GM23338 (cell line): ENCODE measurements at regions not wholly inside any gene's neighbourhood (a gene's known extent, or its start where the extent isn't known, plus 50 kb on each side); places are given as distances from the start of the nearest gene placed in this dataset.

ENCODE experiments used
- ATAC-seq: fragments of 200-7000 bp; cut with Tn5 transposase; 3 replicates; pipeline ENCODE4 v1.9.1; 2020
- DNase-seq: peaks from one replicate; pipeline ENCODE4 v3.0.0-alpha.2; 2015; ENCODE audit warnings: low spot score
- H2AFZ ChIP-seq: fragments of 200-600 bp; sonication (generic); 2 replicates; pipeline ENCODE4 v1.8.0; 2016; ENCODE audit warnings: antibody characterized with exemption, mild to moderate bottlenecking, moderate library complexity
- H3F3A ChIP-seq: fragments of 200-600 bp; sonication (generic); replicated peaks from 2 replicates; pipeline ENCODE4 v1.8.0; 2017; ENCODE audit warnings: antibody characterized with exemption, mixed run types, low read depth
- H3K27ac ChIP-seq: fragments of 200-600 bp; sonication (generic); 2 replicates; pipeline ENCODE4 v1.6.1; 2016; ENCODE audit warnings: low read depth
- H3K27me3 ChIP-seq: fragments of 200-600 bp; sonication (generic); 2 replicates; pipeline ENCODE4 v1.8.0; 2016; ENCODE audit warnings: mild to moderate bottlenecking, mixed run types, moderate library complexity; ENCODE audit not compliant: insufficient read depth
- H3K36me3 ChIP-seq: fragments of 200-600 bp; sonication (generic); 2 replicates; pipeline ENCODE4 v1.8.0; 2016; ENCODE audit warnings: mild to moderate bottlenecking; ENCODE audit not compliant: insufficient read depth
- H3K4me1 ChIP-seq: fragments of 200-600 bp; sonication (generic); 2 replicates; pipeline ENCODE4 v1.8.0; 2016; ENCODE audit warnings: mild to moderate bottlenecking, moderate library complexity; ENCODE audit not compliant: insufficient read depth
- H3K4me2 ChIP-seq: fragments of 200-600 bp; sonication (generic); 2 replicates; pipeline ENCODE4 v1.7.1; 2017; ENCODE audit warnings: mixed run types
- H3K4me3 ChIP-seq: fragments of 200-600 bp; sonication (generic); 2 replicates; pipeline ENCODE4 v1.6.1; 2016; ENCODE audit warnings: mixed run types
- H3K79me2 ChIP-seq: fragments of 200-600 bp; sonication (generic); replicated peaks from 2 replicates; pipeline ENCODE4 v1.8.0; 2017; ENCODE audit warnings: mild to moderate bottlenecking; ENCODE audit not compliant: insufficient read depth
- H3K9me2 ChIP-seq: fragments of 200-600 bp; sonication (generic); 2 replicates; pipeline ENCODE4 v1.8.0; 2017; ENCODE audit not compliant: insufficient read depth
- H4K20me1 ChIP-seq: fragments of 200-600 bp; sonication (generic); replicated peaks from 2 replicates; pipeline ENCODE4 v1.8.0; 2017; ENCODE audit warnings: mild to moderate bottlenecking; ENCODE audit not compliant: insufficient read depth
- H3K27ac Mint-ChIP-seq: 2 replicates; pipeline ENCODE4 v1.8.0; 2020; ENCODE audit warnings: inconsistent platforms, mild to moderate bottlenecking, moderate library complexity, mixed read lengths
- H3K27me3 Mint-ChIP-seq: 3 replicates; pipeline ENCODE4 v1.8.0; 2022; ENCODE audit warnings: low read depth, mild to moderate bottlenecking, moderate library complexity, mixed read lengths, inconsistent platforms; ENCODE audit not compliant: insufficient read depth, poor library complexity
- H3K36me3 Mint-ChIP-seq: 3 replicates; pipeline ENCODE4 v1.8.0; 2021; ENCODE audit warnings: low read depth, mild to moderate bottlenecking, inconsistent platforms, moderate library complexity, mixed read lengths
- H3K4me1 Mint-ChIP-seq: 3 replicates; pipeline ENCODE4 v1.8.0; 2020; ENCODE audit warnings: mild to moderate bottlenecking, inconsistent platforms, mixed read lengths
- H3K4me3 Mint-ChIP-seq: 3 replicates; pipeline ENCODE4 v1.8.0; 2021; ENCODE audit warnings: moderate library complexity, mild to moderate bottlenecking, inconsistent platforms, mixed read lengths
- H3K9me3 Mint-ChIP-seq: 3 replicates; pipeline ENCODE4 v1.8.0; 2020; ENCODE audit warnings: moderate library complexity, mild to moderate bottlenecking, inconsistent platforms, mixed read lengths
- CREB1 ChIP-seq: fragments of 250-450 bp; sonication (Bioruptor Pico); IDR thresholded peaks from 2 replicates; pipeline ENCODE4 v1.5.0; 2020; ENCODE audit warnings: low read depth, mild to moderate bottlenecking, moderate library complexity
- CTCF ChIP-seq, 2 experiments: fragments of 200-600 bp in 1 of 2; sonication (generic) in 1 of 2; conservative IDR thresholded peaks; 2 replicates each; pipeline versions ENCODE4 v1.5.1 to v1.6.1; 2016 to 2017; ENCODE audit warnings: antibody characterized with exemption in 2 of 2, low read depth in 2 of 2, mild to moderate bottlenecking in 2 of 2, moderate library complexity in 1 of 2
- ETS1 ChIP-seq: IDR thresholded peaks from 2 replicates; pipeline ENCODE4 v1.6.1; 2016; ENCODE audit warnings: antibody characterized with exemption
- JUNB ChIP-seq: IDR thresholded peaks from one replicate; pipeline ENCODE4 v1.6.1; 2016; ENCODE audit warnings: antibody characterized with exemption; ENCODE audit not compliant: unreplicated experiment
- POLR2AphosphoS5 ChIP-seq: IDR thresholded peaks from 2 replicates; pipeline ENCODE4 v1.6.1; 2016; ENCODE audit warnings: antibody characterized with exemption, low read depth
- REST ChIP-seq: IDR thresholded peaks from one replicate; pipeline ENCODE4 v1.6.1; 2018; ENCODE audit warnings: antibody characterized with exemption; ENCODE audit not compliant: unreplicated experiment
- STAT1 ChIP-seq: IDR thresholded peaks from one replicate; pipeline ENCODE4 v1.6.1; 2016; ENCODE audit warnings: antibody characterized with exemption; ENCODE audit not compliant: unreplicated experiment
- ZNF114 ChIP-seq: fragments of 250-450 bp; sonication (Bioruptor Pico); IDR thresholded peaks from 2 replicates; pipeline ENCODE4 v1.5.0; 2020; ENCODE audit warnings: mild to moderate bottlenecking, moderate library complexity
- ZNF462 ChIP-seq: fragments of 250-450 bp; sonication (Bioruptor Pico); IDR thresholded peaks from 2 replicates; pipeline ENCODE4 v1.5.0; 2020; ENCODE audit warnings: mild to moderate bottlenecking, moderate library complexity

- Histone ChIP-seq H3K79me2 (no peaks in the 10 kb centered on the region), H3K27me3 (no peaks in the 10 kb centered on the region), H3K9me2 (no peaks in the 10 kb centered on the region), H3F3A (no peaks in the 10 kb centered on the region), H3K36me3 (no peaks in the 10 kb centered on the region), H4K20me1 (no peaks in the 10 kb centered on the region), H3K4me1 (peaks cover 14% of the 10 kb centered on the region), H3K27ac (no peak overlapping the region), H3K4me2 (peak overlapping the region; percentile 60), H2AFZ (peak overlapping the region; percentile 74; the same call in 1 of the 2 replicates), H3K4me3 (no peak overlapping the region)
- peaks cover 14% of the 10 kb centered on the region for H3K4me1 Mint-ChIP-seq
- no peak for DNase-seq
- no peaks in the 10 kb centered on the region for H3K9me3 Mint-ChIP-seq
- ATAC-seq = no peak; the same call in 2 of the 3 replicates
- no peak overlapping the region for H3K4me3 Mint-ChIP-seq
- TF ChIP-seq JUNB = no peak
- TF ChIP-seq ETS1 = no peak
- H3K27ac Mint-ChIP-seq = no peak overlapping the region
- peaks cover 4% of the 10 kb centered on the region for H3K27me3 Mint-ChIP-seq
- no peaks in the 10 kb centered on the region for H3K36me3 Mint-ChIP-seq
These were observed 76.2 kb upstream of the UNC5B start for GRCh38 chr10:71136036-71136721.

GRCh38 chr10:71137701-71138100 is 74.7 kb upstream of the UNC5B start:
- H3K27me3 Mint-ChIP-seq = peaks cover 4% of the 10 kb centered on the region
- TF ChIP-seq CREB1 (no peak), JUNB (no peak), CTCF (conservative IDR thresholded peaks at IDR 0.05; ENCODE audit: low read depth in 2 of 2) (no peak), ZNF462 (no peak), STAT1 (no peak), POLR2AphosphoS5 (no peak), ZNF114 (no peak), REST (no peak)

More at GRCh38 chr10:71137701-71138100, 74.7 kb upstream of the UNC5B start:
- Histone ChIP-seq H3K4me3 (no peak overlapping the region), H3K27ac (no peak overlapping the region), H3K9me2 (no peaks in the 10 kb centered on the region), H3K4me1 (peaks cover 14% of the 10 kb centered on the region), H2AFZ (no peak overlapping the region), H3K36me3 (no peaks in the 10 kb centered on the region), H4K20me1 (no peaks in the 10 kb centered on the region), H3F3A (no peaks in the 10 kb centered on the region), H3K79me2 (no peaks in the 10 kb centered on the region), H3K4me2 (no peak overlapping the region), H3K27me3 (no peaks in the 10 kb centered on the region)
- Mint-ChIP-seq H3K4me3 (no peak overlapping the region), H3K36me3 (no peaks in the 10 kb centered on the region), H3K4me1 (peaks cover 14% of the 10 kb centered on the region), H3K27ac (no peak overlapping the region), H3K9me3 (no peaks in the 10 kb centered on the region)
- ATAC-seq = no peak
- no peak for DNase-seq
